ENCODE measurements at regions not wholly inside any gene's neighbourhood (a gene's known extent, or its start where the extent isn't known, plus 50 kb on each side); places are given as distances from the start of the nearest gene placed in this dataset.

GRCh38 chr2:136175466-136175865, 57.5 kb upstream of the CXCR4 start:
- TF ChIP-seq EZH2 (IDR thresholded peaks at IDR 0.05; ENCODE audit: low read length) (no peak), CTCF (optimal IDR thresholded peaks at IDR 0.05 in 1 of 3, IDR thresholded peaks at IDR 0.05 in 1 of 3, conservative IDR thresholded peaks at IDR 0.05 in 1 of 3; ENCODE audit: extremely low read depth in 1 of 3, insufficient read depth in 2 of 3, low read length in 3 of 3) (no peak)

Measured in keratinocyte (primary cell).